Body of pancreas (tissue), 4 donors: ENCODE measurements at regions not wholly inside any gene's neighbourhood (a gene's known extent, or its start where the extent isn't known, plus 50 kb on each side); places are given as distances from the start of the nearest gene placed in this dataset.

Experiments used
- ATAC-seq: fragments of 150-250 bp; one replicate; pipeline ENCODE4 v1.9.1; 2016
- DNase-seq, 4 donors: peaks; one replicate each; pipeline ENCODE4 v3.0.0-alpha.2; 2019
- H3K27ac ChIP-seq, 4 donors: fragments of 200-600 bp; sonication (generic); 1 replicate in 3 of 4; 2 replicates in 1 of 4; pipeline versions ENCODE4 v1.5.1 to v1.6.1; 2016 to 2019; ENCODE audit warnings: mild to moderate bottlenecking in 1 of 4, mixed read lengths in 1 of 4, moderate library complexity in 1 of 4
- H3K27me3 ChIP-seq, 2 donors: fragments of 200-600 bp; sonication (generic); one replicate each; pipeline ENCODE4 v1.6.0; 2016; ENCODE audit warnings: mild to moderate bottlenecking in 1 of 2
- H3K36me3 ChIP-seq, 2 donors: fragments of 200-600 bp; sonication (generic); replicated peaks in 1 of 2; 2 replicates each; pipeline ENCODE4 v1.5.1; 2016; ENCODE audit warnings: low read depth in 2 of 2; ENCODE audit not compliant: insufficient read depth in 1 of 2
- H3K4me1 ChIP-seq: fragments of 200-600 bp; sonication (generic); one replicate; pipeline ENCODE4 v1.6.0; 2016
- H3K4me3 ChIP-seq, 2 donors: fragments of 200-600 bp; sonication (generic); 1 replicate in 1 of 2; 2 replicates in 1 of 2; pipeline ENCODE4 v1.5.1; 2016 to 2019
- H3K9me3 ChIP-seq, 3 donors: fragments of 200-600 bp; sonication (generic); 1 replicate in 2 of 3; 2 replicates in 1 of 3; pipeline ENCODE4 v1.5.1; 2016
- POLR2A ChIP-seq, 3 donors: fragments of 450-650 bp; IDR thresholded peaks; one replicate each; pipeline ENCODE4 v1.6.1; 2016; ENCODE audit warnings: antibody characterized with exemption in 3 of 3, mild to moderate bottlenecking in 2 of 3
- WGBS, 2 donors: methylation state at CpG; one replicate each; pipeline ENCODE4 v1.1.5; 2017; 5-methylcytosine and 5-hydroxymethylcytosine counted together
- intact Hi-C: fragments of 100-400 bp; cut with DNase I; formaldehyde crosslinking; loops from one replicate; pipeline ENCODE4 v1.15.1; 2023
- TF ChIP-seq, protein P1 (sequence below), 7 experiments: fragments of 450-650 bp in 4 of 7; fragments of 200-600 bp in 3 of 7; sonication (generic) in 3 of 7; IDR thresholded peaks; one replicate each; pipeline ENCODE4 v1.5.1; 2016 to 2019; ENCODE audit warnings: antibody characterized with exemption in 7 of 7

DNA sequence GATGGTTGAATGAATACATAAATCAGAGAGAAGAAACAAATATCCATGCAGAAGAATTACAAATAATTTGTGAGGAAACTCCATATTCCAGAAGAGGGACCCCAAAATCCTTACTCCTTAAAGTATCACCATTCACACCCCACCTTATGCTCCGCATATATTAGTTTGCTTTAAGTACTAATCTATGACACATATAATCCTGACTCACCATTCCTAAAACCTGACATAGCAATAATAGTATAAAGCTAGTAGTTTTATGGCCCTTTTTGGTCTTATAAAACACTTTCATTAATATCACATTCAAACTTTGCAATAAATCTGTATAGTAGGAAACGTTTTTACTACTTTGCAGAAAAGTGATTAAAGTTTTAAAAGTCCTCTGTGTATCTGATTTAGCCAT lies 719.0 kb upstream of the SLC39A10 start:
- no peaks in the 10 kb centered on the region for H3K36me3 ChIP-seq
- 52 to 56% methylated on average over 2 of the region's 2 CpGs for WGBS, 2 donors
- DNase-seq (no peak), ATAC-seq (no peak)
- no peaks in the 10 kb centered on the region for H3K4me1 ChIP-seq
- TF ChIP-seq, protein P1, sequence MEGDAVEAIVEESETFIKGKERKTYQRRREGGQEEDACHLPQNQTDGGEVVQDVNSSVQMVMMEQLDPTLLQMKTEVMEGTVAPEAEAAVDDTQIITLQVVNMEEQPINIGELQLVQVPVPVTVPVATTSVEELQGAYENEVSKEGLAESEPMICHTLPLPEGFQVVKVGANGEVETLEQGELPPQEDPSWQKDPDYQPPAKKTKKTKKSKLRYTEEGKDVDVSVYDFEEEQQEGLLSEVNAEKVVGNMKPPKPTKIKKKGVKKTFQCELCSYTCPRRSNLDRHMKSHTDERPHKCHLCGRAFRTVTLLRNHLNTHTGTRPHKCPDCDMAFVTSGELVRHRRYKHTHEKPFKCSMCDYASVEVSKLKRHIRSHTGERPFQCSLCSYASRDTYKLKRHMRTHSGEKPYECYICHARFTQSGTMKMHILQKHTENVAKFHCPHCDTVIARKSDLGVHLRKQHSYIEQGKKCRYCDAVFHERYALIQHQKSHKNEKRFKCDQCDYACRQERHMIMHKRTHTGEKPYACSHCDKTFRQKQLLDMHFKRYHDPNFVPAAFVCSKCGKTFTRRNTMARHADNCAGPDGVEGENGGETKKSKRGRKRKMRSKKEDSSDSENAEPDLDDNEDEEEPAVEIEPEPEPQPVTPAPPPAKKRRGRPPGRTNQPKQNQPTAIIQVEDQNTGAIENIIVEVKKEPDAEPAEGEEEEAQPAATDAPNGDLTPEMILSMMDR (IDR thresholded peaks at IDR 0.05): no peak
- TF ChIP-seq POLR2A (IDR thresholded peaks at IDR 0.05): no peak
- no peaks in the 10 kb centered on the region for H3K9me3 ChIP-seq
- intact Hi-C loops: no loop called here
- H3K27ac ChIP-seq: no peak overlapping the region
- no peak overlapping the region for H3K4me3 ChIP-seq
- no peaks in the 10 kb centered on the region for H3K27me3 ChIP-seq

DNA sequence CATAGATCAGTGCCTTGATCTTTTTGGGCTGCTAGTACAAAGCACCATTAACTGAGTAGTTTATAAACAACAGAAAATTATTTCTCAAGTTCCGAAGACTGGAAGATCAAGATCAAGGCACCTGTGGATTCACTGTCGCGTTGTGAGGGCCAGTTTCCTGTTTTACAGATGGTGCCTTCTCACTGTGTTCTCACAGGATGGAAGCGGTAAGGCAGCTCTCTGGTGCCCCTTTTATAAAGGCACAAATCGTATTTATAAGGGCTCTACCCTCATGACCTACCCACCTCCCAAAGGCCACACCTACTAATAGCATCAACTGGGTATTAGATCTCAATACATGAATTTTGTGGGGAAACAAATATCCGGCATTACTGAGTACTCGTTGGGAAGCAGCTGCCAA lies 729.5 kb upstream of the SLC39A10 start:
- no peaks in the 10 kb centered on the region for H3K27me3 ChIP-seq
- no peaks in the 10 kb centered on the region for H3K36me3 ChIP-seq
- H3K9me3 ChIP-seq: no peaks in the 10 kb centered on the region
- intact Hi-C loops: no loop called here
- H3K4me3 ChIP-seq: no peak overlapping the region
- WGBS, 2 donors: 62 to 64% methylated on average over 7 of the region's 7 CpGs
- TF ChIP-seq POLR2A (IDR thresholded peaks at IDR 0.05): no peak
- TF ChIP-seq, protein P1 (IDR thresholded peaks at IDR 0.05): no peak
- ATAC-seq: no peak
- H3K4me1 ChIP-seq: no peaks in the 10 kb centered on the region
- no peak overlapping the region for H3K27ac ChIP-seq
- DNase-seq: no peak

DNA sequence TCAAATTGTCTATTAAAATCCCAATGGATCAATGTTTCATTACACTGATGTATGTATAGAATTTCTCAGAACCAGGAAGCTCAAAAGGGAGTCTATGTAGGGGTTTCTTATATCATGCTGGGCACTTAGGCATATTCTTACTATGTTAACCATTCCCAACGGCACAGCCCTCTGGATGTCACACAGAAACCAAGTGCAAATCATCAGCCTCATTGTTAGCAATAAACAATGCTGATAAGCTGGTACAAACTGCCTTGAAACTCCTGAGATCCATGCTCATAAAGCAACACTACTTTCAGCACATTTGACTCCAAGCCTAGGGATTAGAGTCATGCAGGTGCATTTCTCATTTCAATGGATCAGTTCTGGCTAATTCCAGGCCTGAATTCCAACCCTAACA lies 730.2 kb upstream of the SLC39A10 start:
- H3K4me1 ChIP-seq: no peaks in the 10 kb centered on the region
- TF ChIP-seq POLR2A (IDR thresholded peaks at IDR 0.05): no peak
- TF ChIP-seq, protein P1 (IDR thresholded peaks at IDR 0.05): no peak
- WGBS, 2 donors: 17 to 19% methylated on average over 1 of the region's 1 CpG
- H3K27me3 ChIP-seq: no peaks in the 10 kb centered on the region
- DNase-seq (no peak), ATAC-seq (no peak)
- intact Hi-C loops: no loop called here
- H3K9me3 ChIP-seq: no peaks in the 10 kb centered on the region
- H3K27ac ChIP-seq: no peak overlapping the region
- H3K4me3 ChIP-seq: no peak overlapping the region
- H3K36me3 ChIP-seq: no peaks in the 10 kb centered on the region

DNA sequence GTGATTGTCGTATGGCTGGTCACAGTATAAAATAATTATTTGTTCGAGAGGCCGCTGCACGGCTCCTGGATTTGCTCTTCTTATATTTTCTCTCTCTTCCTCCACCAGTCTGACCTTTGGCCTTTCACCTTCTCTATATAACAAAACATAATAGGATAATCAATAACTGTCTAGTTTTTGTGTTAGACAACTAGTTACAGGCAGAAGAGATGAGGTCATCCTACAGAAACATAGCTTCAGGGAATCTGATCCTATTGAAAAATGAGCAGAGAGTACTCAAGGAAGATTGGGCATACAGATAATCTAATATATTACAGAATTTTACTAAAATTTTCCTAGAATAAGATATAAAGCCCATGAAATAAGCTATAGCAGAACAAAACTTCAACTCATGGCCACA lies 731.3 kb upstream of the SLC39A10 start:
- no peak for ATAC-seq
- H3K27me3 ChIP-seq: no peaks in the 10 kb centered on the region
- TF ChIP-seq POLR2A (IDR thresholded peaks at IDR 0.05): no peak
- TF ChIP-seq, protein P1 (IDR thresholded peaks at IDR 0.05): no peak
- H3K9me3 ChIP-seq: no peaks in the 10 kb centered on the region
- DNase-seq: no peak
- intact Hi-C loops: no loop called here
- H3K36me3 ChIP-seq: no peaks in the 10 kb centered on the region
- H3K27ac ChIP-seq: no peak overlapping the region
- WGBS, 2 donors: 44 to 54% methylated on average over 4 of the region's 4 CpGs
- H3K4me1 ChIP-seq: no peaks in the 10 kb centered on the region
- H3K4me3 ChIP-seq: no peak overlapping the region

DNA sequence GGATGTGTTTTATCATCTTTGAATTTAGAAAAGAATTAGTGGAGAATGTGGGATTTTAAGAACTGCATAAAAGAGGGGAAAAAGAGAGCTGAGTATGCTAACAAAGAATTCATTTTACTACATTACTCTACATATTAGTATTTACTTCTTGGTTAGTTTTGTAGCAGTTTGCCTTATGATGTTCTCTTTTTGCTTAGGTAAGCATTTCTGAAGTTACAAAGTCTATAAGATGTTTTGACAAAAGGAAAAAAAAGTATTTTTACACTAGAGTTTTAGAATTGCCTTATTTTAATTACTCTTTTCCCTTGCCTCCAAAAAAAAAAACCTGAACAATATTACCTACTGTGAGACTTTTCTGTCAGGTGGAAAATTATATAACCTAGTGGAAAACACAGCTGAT lies 739.5 kb upstream of the SLC39A10 start:
- TF ChIP-seq, protein P1 (IDR thresholded peaks at IDR 0.05): no peak
- intact Hi-C loops: no loop called here
- H3K9me3 ChIP-seq: no peaks in the 10 kb centered on the region
- no peaks in the 10 kb centered on the region for H3K36me3 ChIP-seq
- no peaks in the 10 kb centered on the region for H3K27me3 ChIP-seq
- no peaks in the 10 kb centered on the region for H3K4me1 ChIP-seq
- no peak overlapping the region for H3K4me3 ChIP-seq
- no peak overlapping the region for H3K27ac ChIP-seq
- ATAC-seq (no peak), DNase-seq (no peak)
